ENCODE measurements at regions not wholly inside any gene's neighbourhood (a gene's known extent, or its start where the extent isn't known, plus 50 kb on each side); places are given as distances from the start of the nearest gene placed in this dataset.

GRCh38 chr10:61299156-61299555, 154.0 kb downstream of the TMEM26 start:
- H3K4me3 ChIP-seq (ENCODE audit: low read depth, low read length): no peak overlapping the region
- DNase-seq (ENCODE audit: low read depth, low spot score): no peak
- TF ChIP-seq, protein P1, sequence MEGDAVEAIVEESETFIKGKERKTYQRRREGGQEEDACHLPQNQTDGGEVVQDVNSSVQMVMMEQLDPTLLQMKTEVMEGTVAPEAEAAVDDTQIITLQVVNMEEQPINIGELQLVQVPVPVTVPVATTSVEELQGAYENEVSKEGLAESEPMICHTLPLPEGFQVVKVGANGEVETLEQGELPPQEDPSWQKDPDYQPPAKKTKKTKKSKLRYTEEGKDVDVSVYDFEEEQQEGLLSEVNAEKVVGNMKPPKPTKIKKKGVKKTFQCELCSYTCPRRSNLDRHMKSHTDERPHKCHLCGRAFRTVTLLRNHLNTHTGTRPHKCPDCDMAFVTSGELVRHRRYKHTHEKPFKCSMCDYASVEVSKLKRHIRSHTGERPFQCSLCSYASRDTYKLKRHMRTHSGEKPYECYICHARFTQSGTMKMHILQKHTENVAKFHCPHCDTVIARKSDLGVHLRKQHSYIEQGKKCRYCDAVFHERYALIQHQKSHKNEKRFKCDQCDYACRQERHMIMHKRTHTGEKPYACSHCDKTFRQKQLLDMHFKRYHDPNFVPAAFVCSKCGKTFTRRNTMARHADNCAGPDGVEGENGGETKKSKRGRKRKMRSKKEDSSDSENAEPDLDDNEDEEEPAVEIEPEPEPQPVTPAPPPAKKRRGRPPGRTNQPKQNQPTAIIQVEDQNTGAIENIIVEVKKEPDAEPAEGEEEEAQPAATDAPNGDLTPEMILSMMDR (IDR thresholded peaks at IDR 0.05; ENCODE audit: insufficient read depth, low read length, missing control alignments): no peak
- ChIA-PET POLR2A (no interaction called here), CTCF (no interaction called here)

DNA sequence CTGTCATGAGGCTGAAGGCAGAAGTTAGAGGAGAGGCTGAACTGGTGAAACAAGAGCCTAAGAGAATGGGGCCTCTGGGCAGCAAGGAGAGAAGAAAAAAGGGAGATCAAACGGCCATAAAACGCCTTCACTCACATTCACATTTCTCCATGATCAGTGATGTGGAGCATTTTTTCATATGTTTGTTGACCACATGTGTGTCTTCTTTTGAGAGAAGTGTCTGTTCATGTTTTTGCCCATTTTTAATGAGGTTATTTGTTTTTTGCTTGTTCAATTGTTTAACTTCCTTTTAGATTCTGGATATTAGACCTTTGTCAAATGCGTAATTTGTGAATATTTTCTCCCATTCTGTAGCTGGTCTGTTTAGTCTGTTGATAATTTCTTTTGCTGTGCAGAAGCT, 155.0 kb downstream of the TMEM26 start:
- no peak for DNase-seq (ENCODE audit: low read depth, low spot score)
- no peak overlapping the region for H3K4me3 ChIP-seq (ENCODE audit: low read depth, low read length)
- ChIA-PET CTCF (no interaction called here), POLR2A (no interaction called here)
- TF ChIP-seq, protein P1 (IDR thresholded peaks at IDR 0.05; ENCODE audit: insufficient read depth, low read length, missing control alignments): no peak

DNA sequence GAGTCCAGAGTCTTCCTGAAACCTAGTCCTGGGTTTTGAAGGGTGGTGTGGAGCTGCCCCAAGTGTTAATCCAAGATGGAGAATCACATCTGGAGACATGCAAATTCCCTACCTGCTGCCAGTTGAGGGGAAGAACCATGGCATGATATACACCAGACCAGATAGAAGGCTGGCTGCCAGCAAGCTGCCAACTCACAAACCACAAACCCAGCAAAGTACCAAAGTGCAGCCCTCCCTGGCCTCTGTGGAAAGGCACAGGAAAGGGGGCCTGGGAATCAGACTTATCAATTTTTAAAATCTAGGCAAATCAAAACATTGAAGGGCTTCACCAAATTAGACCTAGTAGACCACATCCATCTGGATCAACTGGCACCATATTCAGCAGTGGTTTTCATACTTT, 157.0 kb downstream of the TMEM26 start:
- no peak overlapping the region for H3K4me3 ChIP-seq (ENCODE audit: low read depth, low read length)
- ChIA-PET CTCF (no interaction called here), POLR2A (no interaction called here)
- DNase-seq (ENCODE audit: low read depth, low spot score): no peak
- TF ChIP-seq, protein P1 (IDR thresholded peaks at IDR 0.05; ENCODE audit: insufficient read depth, low read length, missing control alignments): no peak

DNA sequence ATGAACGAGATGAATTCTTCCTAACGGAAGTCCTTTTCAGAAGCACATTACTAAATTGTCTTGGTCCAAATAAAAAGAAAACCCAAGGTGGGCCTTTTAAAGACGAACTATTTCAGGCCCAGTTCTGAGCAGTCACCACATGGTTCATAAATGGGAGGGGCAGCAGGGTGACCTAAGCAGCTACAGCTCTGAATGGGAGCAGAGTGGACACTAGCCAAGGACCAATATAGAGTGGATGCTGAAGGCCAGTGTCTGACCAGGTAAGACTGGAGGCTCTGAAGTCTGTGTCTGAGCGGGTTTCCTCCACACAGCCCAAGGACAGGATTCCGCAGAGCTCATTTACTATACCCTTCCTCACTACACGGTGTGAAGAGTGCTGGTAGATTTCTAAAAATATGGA, 159.1 kb downstream of the TMEM26 start:
- TF ChIP-seq, protein P1 (IDR thresholded peaks at IDR 0.05; ENCODE audit: insufficient read depth, low read length, missing control alignments): no peak
- ChIA-PET POLR2A (no interaction called here), CTCF (interaction anchor here (1.0 to 1.6 kb wide), 3 partner anchors 9 to 346 kb away, joined by 3 to 4 read pairs (median 3); no protein-coding TSS in a partner anchor)
- no peak for DNase-seq (ENCODE audit: low read depth, low spot score)
- no peak overlapping the region for H3K4me3 ChIP-seq (ENCODE audit: low read depth, low read length)

DNA sequence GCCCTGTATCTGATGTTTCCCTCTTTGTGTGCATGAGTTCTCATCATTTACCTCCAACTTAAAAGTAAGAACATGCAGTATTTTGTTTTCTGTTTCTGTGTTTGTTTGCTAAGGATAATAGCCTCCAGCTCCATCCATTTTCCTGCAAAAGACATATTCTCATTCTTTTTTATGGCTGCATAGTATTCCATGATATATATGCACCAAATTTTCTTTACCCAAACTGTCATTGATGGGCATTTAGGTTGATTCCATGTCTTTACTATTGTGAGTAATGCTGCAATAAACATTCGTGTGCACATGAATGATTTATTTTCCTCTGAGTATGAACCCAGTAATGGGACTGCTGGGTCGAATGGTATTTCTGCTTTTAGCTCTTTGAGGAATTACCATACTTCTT, 163.4 kb downstream of the TMEM26 start:
- CTCF ChIA-PET: interaction anchor here (0.7 kb wide), 1 partner anchor 9 kb away, joined by 3 read pairs; no protein-coding TSS in a partner anchor
- no peak overlapping the region for H3K4me3 ChIP-seq (ENCODE audit: low read depth, low read length)
- TF ChIP-seq, protein P1 (IDR thresholded peaks at IDR 0.05; ENCODE audit: insufficient read depth, low read length, missing control alignments): no peak
- DNase-seq (ENCODE audit: low read depth, low spot score): no peak
- POLR2A ChIA-PET: no interaction called here

- CTCF ChIA-PET: interaction anchor here (1.1 to 1.7 kb wide), 3 partner anchors 20 to 466 kb away, joined by 3 to 4 read pairs (median 3); no protein-coding TSS in a partner anchor
- TF ChIP-seq, protein P1 (IDR thresholded peaks at IDR 0.05; ENCODE audit: insufficient read depth, low read length, missing control alignments): no peak
- H3K4me3 ChIP-seq (ENCODE audit: low read depth, low read length): no peak overlapping the region
- POLR2A ChIA-PET: no interaction called here
- no peak for DNase-seq (ENCODE audit: low read depth, low spot score)
Measured at GRCh38 chr10:61286686-61287085, 166.5 kb downstream of the TMEM26 start.

Measured in AG04449 (cell line).